GM12891 (cell line): ENCODE measurements at regions not wholly inside any gene's neighbourhood (a gene's known extent, or its start where the extent isn't known, plus 50 kb on each side); places are given as distances from the start of the nearest gene placed in this dataset.

Experiments used
- DNase-seq: peaks from one replicate; pipeline ENCODE4 v3.0.0; 2011; ENCODE audit warnings: low spot score; ENCODE audit not compliant: insufficient read length
- FAIRE-seq: peaks from 2 replicates; lab custom pipeline; 2011; peaks lifted over from hg19 to GRCh38; lab: Jason Lieb, UNC
- PAX5 ChIP-seq: IDR thresholded peaks from 2 replicates; pipeline ENCODE4 v1.6.1; 2011; ENCODE audit warnings: low read length, moderate library complexity, mild to moderate bottlenecking; ENCODE audit not compliant: insufficient read depth, severe bottlenecking
- POLR2A ChIP-seq: IDR thresholded peaks from 2 replicates; pipeline ENCODE4 v1.6.1; 2011; ENCODE audit warnings: low read depth, low read length, control low read depth
- POLR2AphosphoS5 ChIP-seq: IDR thresholded peaks from 2 replicates; pipeline ENCODE4 v1.6.1; 2011; ENCODE audit warnings: low read depth, low read length, control low read depth
- POU2F2 ChIP-seq: IDR thresholded peaks from 2 replicates; pipeline ENCODE4 v1.6.1; 2011; ENCODE audit warnings: low read depth, mild to moderate bottlenecking, control low read depth, low read length, moderate library complexity
- SPI1 ChIP-seq: IDR thresholded peaks from 2 replicates; pipeline ENCODE4 v1.6.1; 2011; ENCODE audit warnings: low read depth, low read length, control low read depth
- TAF1 ChIP-seq: IDR thresholded peaks from 2 replicates; pipeline ENCODE4 v1.6.1; 2011; ENCODE audit warnings: low read depth, low read length, control low read depth

DNA sequence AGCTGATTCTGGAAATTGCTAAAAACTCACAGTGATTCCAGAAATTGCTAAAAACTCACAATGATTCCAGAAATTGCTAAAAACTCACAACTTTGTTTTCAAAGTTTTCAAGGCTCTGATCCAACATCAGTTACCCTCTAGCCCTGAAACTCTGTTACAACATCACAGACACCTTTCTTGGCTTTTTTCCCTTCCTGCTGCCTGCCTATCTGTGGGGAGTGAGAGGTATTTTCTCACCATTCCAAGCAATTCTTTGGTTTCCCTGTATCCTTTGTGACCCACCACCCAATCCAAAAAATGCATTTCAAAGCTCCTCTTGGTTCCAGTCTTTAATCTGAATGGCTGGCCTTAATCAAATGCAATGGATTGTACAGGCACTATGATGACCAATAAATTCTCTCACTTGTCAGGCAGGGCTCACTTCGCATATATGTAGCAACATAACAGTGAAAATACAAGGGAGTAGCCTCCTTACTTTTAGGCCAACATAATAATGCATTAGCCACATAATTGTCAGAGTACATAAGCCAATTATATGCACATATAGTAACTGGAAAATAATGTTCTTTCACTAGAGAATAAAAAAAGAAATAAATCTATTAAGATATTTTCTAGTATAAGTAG, 1139.0 kb downstream of the ROBO2 start:
- no peak for FAIRE-seq
- DNase-seq: no peak
- TF ChIP-seq TAF1 (no peak), POLR2A (no peak), POLR2AphosphoS5 (no peak), PAX5 (no peak), POU2F2 (no peak), SPI1 (no peak)

DNA sequence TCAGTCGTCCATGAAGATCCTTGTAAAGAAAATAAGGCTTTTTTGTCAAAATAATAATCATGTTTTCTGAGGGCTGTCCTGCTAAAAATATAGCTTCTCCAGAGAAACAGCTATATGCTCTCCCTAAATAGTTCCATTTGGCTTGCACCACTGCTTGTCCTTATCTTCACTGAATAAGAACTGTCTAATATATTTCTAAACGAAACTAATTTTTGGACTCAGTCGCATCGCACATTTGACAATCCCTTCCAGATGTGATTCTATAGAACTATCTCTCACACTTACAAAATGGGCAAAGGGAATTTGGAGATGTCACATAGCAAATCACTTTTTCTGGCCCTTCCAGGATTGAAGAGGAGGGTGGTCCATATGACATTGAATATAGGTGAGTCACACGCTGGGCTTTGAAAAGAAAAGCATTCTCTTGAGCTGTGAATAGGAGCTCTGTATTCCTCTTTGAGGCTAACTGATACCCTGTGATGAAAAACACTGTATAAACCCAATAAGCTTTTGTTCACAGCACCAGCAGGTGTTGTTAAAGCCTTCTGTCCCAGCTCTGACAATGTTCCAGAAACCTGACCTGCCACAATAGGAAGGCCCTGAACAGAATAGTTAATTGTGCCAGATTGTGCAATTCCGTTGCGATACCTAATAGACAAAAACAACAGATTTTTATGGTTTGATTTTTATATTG, 1144.2 kb downstream of the ROBO2 start:
- FAIRE-seq (no peak), DNase-seq (no peak)
- TF ChIP-seq TAF1 (no peak), POLR2A (no peak), SPI1 (no peak), POLR2AphosphoS5 (no peak), PAX5 (no peak), POU2F2 (no peak)

DNA sequence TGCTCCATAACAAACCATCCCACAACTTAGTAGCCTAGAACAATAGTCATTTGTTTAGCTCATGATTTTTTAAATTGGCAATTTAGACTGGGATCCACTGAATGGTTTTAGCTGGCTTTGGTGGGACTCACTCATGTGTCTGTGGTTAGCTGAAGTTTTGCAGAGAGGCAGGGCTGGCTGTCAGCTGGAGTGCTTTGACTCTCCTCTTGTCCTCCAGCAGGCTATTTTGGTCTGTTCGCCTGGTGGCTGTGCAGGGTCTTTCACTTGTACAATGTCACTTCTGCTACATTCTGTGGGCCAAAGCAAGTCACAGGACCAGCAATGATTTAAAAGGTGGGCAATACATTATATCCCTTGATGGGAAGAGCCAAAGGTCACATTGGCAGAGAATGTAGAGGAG, 1146.5 kb downstream of the ROBO2 start:
- no peak for FAIRE-seq
- no peak for TF ChIP-seq POLR2A
- no peak for TF ChIP-seq TAF1
- TF ChIP-seq PAX5: no peak
- no peak for TF ChIP-seq POU2F2
- TF ChIP-seq SPI1: no peak
- no peak for TF ChIP-seq POLR2AphosphoS5

DNA sequence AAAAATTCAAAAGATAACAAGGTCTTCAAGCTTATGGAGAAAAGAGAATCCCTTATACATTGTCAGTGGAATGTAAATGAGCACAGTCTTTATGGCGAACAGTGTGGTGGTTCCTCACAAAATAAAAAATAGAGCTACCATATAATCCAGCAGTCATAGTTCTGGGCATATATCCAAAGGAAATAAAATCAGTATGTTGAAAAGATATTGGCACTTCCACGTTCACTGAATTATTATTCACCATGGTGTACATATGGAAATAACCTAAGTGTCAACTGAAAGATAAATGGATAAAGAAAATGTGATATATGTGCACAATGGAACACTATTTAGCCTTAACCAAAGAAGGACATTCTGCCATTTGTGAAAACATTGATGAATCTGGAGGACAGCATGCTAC, 1161.2 kb downstream of the ROBO2 start:
- DNase-seq (no peak), FAIRE-seq (no peak)
- no peak for TF ChIP-seq POU2F2
- no peak for TF ChIP-seq SPI1
- no peak for TF ChIP-seq POLR2AphosphoS5
- no peak for TF ChIP-seq PAX5
- TF ChIP-seq TAF1: no peak
- no peak for TF ChIP-seq POLR2A

More for the DNA sequence above, 1146.5 kb downstream of the ROBO2 start:
- no peak for DNase-seq

DNA sequence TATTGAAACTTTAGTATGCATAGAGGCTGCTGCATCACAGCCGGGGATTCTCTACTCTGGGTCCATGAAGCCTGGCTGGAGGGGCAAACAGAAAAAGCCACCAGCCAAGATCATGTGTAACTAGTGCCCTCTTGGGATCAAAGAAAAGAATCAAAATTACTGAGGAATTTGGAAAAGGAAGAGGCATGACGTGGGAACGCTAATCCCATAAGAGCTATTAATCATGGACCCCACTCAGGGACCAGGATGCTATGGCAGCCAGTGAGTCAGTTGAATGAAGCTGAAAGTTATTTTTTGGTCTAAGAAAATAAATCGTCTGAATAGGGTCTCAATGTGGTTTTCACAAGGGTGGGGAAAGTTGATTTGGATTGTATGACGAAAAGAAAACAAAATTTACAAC, 1165.1 kb downstream of the ROBO2 start:
- DNase-seq: no peak
- no peak for FAIRE-seq
- TF ChIP-seq POLR2AphosphoS5: no peak
- no peak for TF ChIP-seq TAF1
- no peak for TF ChIP-seq SPI1
- no peak for TF ChIP-seq POLR2A
- TF ChIP-seq PAX5: no peak
- no peak for TF ChIP-seq POU2F2

- TF ChIP-seq POLR2A: no peak
- TF ChIP-seq POLR2AphosphoS5: no peak
- TF ChIP-seq POU2F2: no peak
- no peak for TF ChIP-seq TAF1
- no peak for TF ChIP-seq PAX5
- no peak for TF ChIP-seq SPI1
- DNase-seq: no peak
- no peak for FAIRE-seq
Measured at GRCh38 chr3:78221300-78221699, 1181.4 kb downstream of the ROBO2 start.

- FAIRE-seq: no peak
- no peak for DNase-seq
- no peak for TF ChIP-seq SPI1
Measured at GRCh38 chr3:78221796-78222195, 1181.9 kb downstream of the ROBO2 start.

- no peak for TF ChIP-seq POLR2A
- TF ChIP-seq POU2F2: no peak
- no peak for TF ChIP-seq POLR2AphosphoS5
- FAIRE-seq (no peak), DNase-seq (no peak)
Measured at GRCh38 chr3:78235841-78236240, 1195.9 kb downstream of the ROBO2 start.

- no peak for FAIRE-seq
- no peak for DNase-seq
Measured at GRCh38 chr3:78238811-78239210, 1198.9 kb downstream of the ROBO2 start.

DNA sequence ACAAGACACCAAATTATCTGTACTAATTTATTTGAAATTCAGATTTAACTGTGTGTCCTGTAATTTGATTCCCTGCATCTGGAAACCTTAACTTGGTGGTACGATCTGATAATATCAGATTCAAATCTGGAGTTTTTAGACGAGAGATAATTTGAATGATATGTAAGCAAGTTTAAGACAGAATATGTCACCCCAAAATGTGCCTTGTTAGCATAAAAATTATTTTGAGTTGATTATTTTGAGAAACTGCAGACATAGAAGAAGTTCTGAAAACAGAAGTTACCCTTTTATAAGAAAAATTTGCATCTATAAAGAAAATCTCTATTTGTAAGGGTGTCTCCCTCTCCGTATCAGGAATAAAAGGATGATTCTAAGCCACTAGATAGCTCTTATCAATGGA, 1202.8 kb downstream of the ROBO2 start:
- TF ChIP-seq TAF1: no peak
- TF ChIP-seq POLR2A: no peak
- no peak for TF ChIP-seq POU2F2
- no peak for TF ChIP-seq SPI1
- TF ChIP-seq POLR2AphosphoS5: no peak
- no peak for TF ChIP-seq PAX5

More at GRCh38 chr3:78238811-78239210, 1198.9 kb downstream of the ROBO2 start:
- TF ChIP-seq POU2F2: no peak
- TF ChIP-seq SPI1: no peak

GRCh38 chr3:78244136-78244535, 1204.2 kb downstream of the ROBO2 start:
- FAIRE-seq: no peak
- no peak for TF ChIP-seq POLR2A
- DNase-seq: no peak

More for the DNA sequence above, 1202.8 kb downstream of the ROBO2 start:
- no peak for DNase-seq
- no peak for FAIRE-seq
